Naive B cell (primary cell): ENCODE measurements at regions not wholly inside any gene's neighbourhood (a gene's known extent, or its start where the extent isn't known, plus 50 kb on each side); places are given as distances from the start of the nearest gene placed in this dataset.
A peak's percentile ranks its signal among the peaks of the same experiment; 100 is the strongest.
"Not testable (repeated sequence)": the region's sequence is repeated elsewhere in the genome, so short reads cannot be mapped to it uniquely, and the experiment has no call there.

Experiments used
- ATAC-seq, 2 donors: fragments of 150-1000 bp; cut with Tn5 transposase; 2 replicates each; pipeline ENCODE4 v1.10.0; 2021; ENCODE audit warnings: low read depth in 2 of 2, mild to moderate bottlenecking in 2 of 2, moderate library complexity in 2 of 2
- DNase-seq: peaks from one replicate; pipeline ENCODE4 v3.0.0; 2022
- H3K27ac Mint-ChIP-seq, 6 donors: one replicate each; pipeline ENCODE4 v1.8.0; 2020 to 2022; ENCODE audit warnings: mild to moderate bottlenecking in 6 of 6, mixed read lengths in 6 of 6, moderate library complexity in 5 of 6, inconsistent platforms in 2 of 6
- H3K27me3 Mint-ChIP-seq, 3 donors: one replicate each; pipeline ENCODE4 v1.8.0; 2021 to 2022; ENCODE audit warnings: mixed read lengths in 3 of 3, mild to moderate bottlenecking in 1 of 3
- H3K36me3 Mint-ChIP-seq, 2 donors: one replicate each; pipeline ENCODE4 v1.8.0; 2020 to 2022; ENCODE audit warnings: mixed read lengths in 2 of 2, inconsistent platforms in 1 of 2, mild to moderate bottlenecking in 1 of 2
- H3K4me1 Mint-ChIP-seq, 3 donors: one replicate each; pipeline ENCODE4 v1.8.0; 2020 to 2022; ENCODE audit warnings: mixed read lengths in 3 of 3, inconsistent platforms in 1 of 3, mild to moderate bottlenecking in 1 of 3, moderate library complexity in 1 of 3
- H3K4me3 Mint-ChIP-seq, 8 donors: one replicate each; pipeline ENCODE4 v1.8.0; 2020 to 2022; ENCODE audit warnings: mild to moderate bottlenecking in 8 of 8, mixed read lengths in 8 of 8, moderate library complexity in 8 of 8, inconsistent platforms in 2 of 8
- H3K9me3 Mint-ChIP-seq, 7 donors: one replicate each; pipeline ENCODE4 v1.8.0; 2020 to 2022; ENCODE audit warnings: mixed read lengths in 7 of 7, mild to moderate bottlenecking in 5 of 7, inconsistent platforms in 2 of 7, moderate library complexity in 1 of 7

- ATAC-seq (no peak), DNase-seq (no peak)
- peak overlapping the region in 5 of 8 donors; percentile 9 to 69 (median 20) for H3K4me3 Mint-ChIP-seq
- H3K27me3 Mint-ChIP-seq, result no peaks in the 10 kb centered on the region
- peak overlapping the region; percentile 31 to 96 (median 72) for H3K27ac Mint-ChIP-seq
- H3K36me3 Mint-ChIP-seq, result no peaks in the 10 kb centered on the region
- H3K9me3 Mint-ChIP-seq, result peaks cover 0 to 4% (median 0%) of the 10 kb centered on the region in 7 donors
- peaks cover 34 to 73% (median 57%) of the 10 kb centered on the region in 3 donors for H3K4me1 Mint-ChIP-seq
Measured at GRCh38 chr5:122694884-122695283, 80.0 kb upstream of the SNX2 start.

- H3K36me3 Mint-ChIP-seq, H3K9me3 Mint-ChIP-seq, H3K27me3 Mint-ChIP-seq: not testable (repeated sequence)
- DNase-seq (peak; percentile 26), ATAC-seq (peak; percentile 62 to 68)
- Mint-ChIP-seq H3K27ac (peak overlapping the region; percentile 93 to 99 (median 96)), H3K4me3 (peak overlapping the region; percentile 32 to 87 (median 82)), H3K4me1 (peaks cover 41 to 83% (median 62%) of the 10 kb centered on the region in 3 donors)
Measured at GRCh38 chr5:122696735-122697134, 78.1 kb upstream of the SNX2 start.

- Mint-ChIP-seq H3K27me3 (no peaks in the 10 kb centered on the region), H3K9me3 (peaks cover 0 to 4% (median 0%) of the 10 kb centered on the region in 7 donors), H3K27ac (peak overlapping the region; percentile 93 to 99 (median 96)), H3K36me3 (no peaks in the 10 kb centered on the region), H3K4me3 (peak overlapping the region; percentile 32 to 87 (median 82)), H3K4me1 (peaks cover 43 to 88% (median 63%) of the 10 kb centered on the region in 3 donors)
- DNase-seq, result no peak
- ATAC-seq, result no peak
Measured at GRCh38 chr5:122697191-122697590, 77.7 kb upstream of the SNX2 start.

- peaks cover 57 to 93% (median 62%) of the 10 kb centered on the region in 3 donors for H3K4me1 Mint-ChIP-seq
Measured at GRCh38 chr5:122699201-122699600, 75.7 kb upstream of the SNX2 start.

GRCh38 chr5:122701640-122702523, 73.0 kb upstream of the SNX2 start:
- Mint-ChIP-seq H3K27ac (peak overlapping the region; percentile 99 to 100 (median 100)), H3K27me3 (no peaks in the 10 kb centered on the region), H3K36me3 (no peaks in the 10 kb centered on the region), H3K4me1 (peaks cover 52 to 83% (median 64%) of the 10 kb centered on the region in 3 donors), H3K4me3 (peak overlapping the region; percentile 64 to 95 (median 88)), H3K9me3 (peaks cover 0 to 4% (median 0%) of the 10 kb centered on the region in 7 donors)
- peak; percentile 87 to 91 for ATAC-seq
- peak; percentile 86 for DNase-seq

More at GRCh38 chr5:122699201-122699600, 75.7 kb upstream of the SNX2 start:
- no peaks in the 10 kb centered on the region for H3K36me3 Mint-ChIP-seq
- peak overlapping the region in 2 of 8 donors; percentile 23 to 42 for H3K4me3 Mint-ChIP-seq
- ATAC-seq (no peak), DNase-seq (no peak)
- peak overlapping the region; percentile 66 to 100 (median 86) for H3K27ac Mint-ChIP-seq
- H3K27me3 Mint-ChIP-seq, result no peaks in the 10 kb centered on the region
- peaks cover 0 to 4% (median 0%) of the 10 kb centered on the region in 7 donors for H3K9me3 Mint-ChIP-seq

GRCh38 chr5:122702524-122702875, 72.4 kb upstream of the SNX2 start:
- Mint-ChIP-seq H3K4me3 (peak overlapping the region; percentile 64 to 95 (median 75)), H3K36me3 (no peaks in the 10 kb centered on the region), H3K27me3 (no peaks in the 10 kb centered on the region), H3K4me1 (peaks cover 47 to 77% (median 59%) of the 10 kb centered on the region in 3 donors), H3K27ac (peak overlapping the region; percentile 99 to 100 (median 100)), H3K9me3 (peaks cover 0 to 1% (median 0%) of the 10 kb centered on the region in 7 donors)
- ATAC-seq (peak; percentile 74 to 76), DNase-seq (peak; percentile 80)

GRCh38 chr5:122703203-122703602, 71.7 kb upstream of the SNX2 start:
- no peak for DNase-seq
- peaks cover 0 to 1% (median 0%) of the 10 kb centered on the region in 7 donors for H3K9me3 Mint-ChIP-seq
- H3K4me1 Mint-ChIP-seq, result peaks cover 47 to 73% (median 59%) of the 10 kb centered on the region in 3 donors
- no peaks in the 10 kb centered on the region for H3K36me3 Mint-ChIP-seq
- ATAC-seq, result no peak
- H3K27me3 Mint-ChIP-seq, result no peaks in the 10 kb centered on the region
- H3K4me3 Mint-ChIP-seq, result peak overlapping the region; percentile 64 to 95 (median 75)
- peak overlapping the region; percentile 99 to 100 (median 100) for H3K27ac Mint-ChIP-seq

- no peaks in the 10 kb centered on the region for H3K27me3 Mint-ChIP-seq
- peaks cover 39 to 61% (median 52%) of the 10 kb centered on the region in 3 donors for H3K4me1 Mint-ChIP-seq
- no peak for ATAC-seq
- H3K9me3 Mint-ChIP-seq, result no peaks in the 10 kb centered on the region
- DNase-seq, result peak; percentile 37
- H3K36me3 Mint-ChIP-seq, result no peaks in the 10 kb centered on the region
- peak overlapping the region in 4 of 8 donors; percentile 23 to 81 (median 55) for H3K4me3 Mint-ChIP-seq
- H3K27ac Mint-ChIP-seq, result peak overlapping the region; percentile 99 to 100 (median 100)
Measured at GRCh38 chr5:122704247-122705036, 70.4 kb upstream of the SNX2 start.

GRCh38 chr5:122705851-122706250, 69.0 kb upstream of the SNX2 start:
- Mint-ChIP-seq H3K36me3 (no peaks in the 10 kb centered on the region), H3K27me3 (no peaks in the 10 kb centered on the region), H3K9me3 (no peaks in the 10 kb centered on the region), H3K4me3 (no peak overlapping the region), H3K27ac (peak overlapping the region in 3 of 6 donors; percentile 62 to 99 (median 69)), H3K4me1 (peaks cover 34 to 49% (median 45%) of the 10 kb centered on the region in 3 donors)
- ATAC-seq (no peak), DNase-seq (no peak)

GRCh38 chr5:122707796-122708195, 67.1 kb upstream of the SNX2 start:
- Mint-ChIP-seq H3K4me3 (no peak overlapping the region), H3K27me3 (no peaks in the 10 kb centered on the region), H3K36me3 (no peaks in the 10 kb centered on the region), H3K27ac (peak overlapping the region in 1 of 6 donors; percentile 52), H3K9me3 (no peaks in the 10 kb centered on the region), H3K4me1 (peaks cover 14 to 30% (median 29%) of the 10 kb centered on the region in 3 donors)
- ATAC-seq, result no peak
- no peak for DNase-seq

GRCh38 chr5:122713041-122713440, 61.8 kb upstream of the SNX2 start:
- no peak overlapping the region for H3K4me3 Mint-ChIP-seq
- ATAC-seq, result no peak
- H3K9me3 Mint-ChIP-seq, result no peaks in the 10 kb centered on the region
- peaks cover 0 to 13% (median 8%) of the 10 kb centered on the region in 3 donors for H3K4me1 Mint-ChIP-seq
- DNase-seq, result no peak
- H3K27me3 Mint-ChIP-seq, result no peaks in the 10 kb centered on the region
- H3K27ac Mint-ChIP-seq, result no peak overlapping the region
- H3K36me3 Mint-ChIP-seq, result no peaks in the 10 kb centered on the region

- Mint-ChIP-seq H3K36me3 (no peaks in the 10 kb centered on the region), H3K4me3 (no peak overlapping the region), H3K27me3 (no peaks in the 10 kb centered on the region), H3K9me3 (no peaks in the 10 kb centered on the region), H3K27ac (peak overlapping the region in 1 of 6 donors; percentile 17), H3K4me1 (peaks cover 4 to 13% (median 8%) of the 10 kb centered on the region in 3 donors)
- ATAC-seq (no peak), DNase-seq (no peak)
Measured at GRCh38 chr5:122715095-122715494, 59.8 kb upstream of the SNX2 start.

GRCh38 chr5:122718611-122719010, 56.3 kb upstream of the SNX2 start:
- H3K27ac Mint-ChIP-seq, result no peak overlapping the region
- H3K27me3 Mint-ChIP-seq, result no peaks in the 10 kb centered on the region
- no peaks in the 10 kb centered on the region for H3K36me3 Mint-ChIP-seq
- no peak for DNase-seq
- H3K9me3 Mint-ChIP-seq, result no peaks in the 10 kb centered on the region
- H3K4me3 Mint-ChIP-seq, result no peak overlapping the region
- H3K4me1 Mint-ChIP-seq, result peaks cover 29 to 38% (median 37%) of the 10 kb centered on the region in 3 donors
- ATAC-seq, result no peak
